PC-3 (cell line): ENCODE measurements at regions not wholly inside any gene's neighbourhood (a gene's known extent, or its start where the extent isn't known, plus 50 kb on each side); places are given as distances from the start of the nearest gene placed in this dataset.

ENCODE experiments used
- EZH2 ChIP-seq: fragments of 300-600 bp; sonication (generic); IDR thresholded peaks from one replicate; pipeline ENCODE4 v1.6.1; 2017; ENCODE audit warnings: antibody characterized with exemption, mild to moderate bottlenecking, low read length; ENCODE audit not compliant: unreplicated experiment
- EZH2phosphoT487 ChIP-seq: fragments of 300-600 bp; sonication (generic); IDR thresholded peaks from 2 replicates; pipeline ENCODE4 v1.6.1; 2018; ENCODE audit warnings: mild to moderate bottlenecking, antibody characterized with exemption, low read length, borderline replicate concordance
- TF ChIP-seq, protein P1 (sequence below): fragments of 300-600 bp; sonication (generic); conservative IDR thresholded peaks from 2 replicates; pipeline ENCODE4 v1.5.1; 2017; ENCODE audit warnings: antibody characterized with exemption, low read depth, mild to moderate bottlenecking, low read length

DNA sequence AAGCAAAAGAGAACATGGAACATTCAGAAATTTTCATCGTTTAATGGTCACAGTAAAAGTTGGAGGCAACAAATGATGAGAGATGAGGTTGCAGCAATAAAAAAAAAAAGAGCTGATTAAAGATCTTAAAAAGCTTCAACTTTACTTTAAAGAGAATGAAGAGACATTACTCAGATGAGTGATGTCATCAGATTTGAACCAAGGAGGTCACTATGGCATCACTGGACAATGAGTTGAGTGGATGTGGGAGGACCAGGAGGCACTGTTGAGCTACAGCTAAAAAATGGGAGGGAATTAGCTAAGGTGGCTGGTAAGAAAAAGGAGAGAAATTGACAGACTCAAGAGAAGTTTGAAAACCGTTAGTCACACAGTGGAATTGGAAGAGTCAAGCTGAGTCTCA is 138.4 kb downstream of the SST start:
- TF ChIP-seq, protein P1, sequence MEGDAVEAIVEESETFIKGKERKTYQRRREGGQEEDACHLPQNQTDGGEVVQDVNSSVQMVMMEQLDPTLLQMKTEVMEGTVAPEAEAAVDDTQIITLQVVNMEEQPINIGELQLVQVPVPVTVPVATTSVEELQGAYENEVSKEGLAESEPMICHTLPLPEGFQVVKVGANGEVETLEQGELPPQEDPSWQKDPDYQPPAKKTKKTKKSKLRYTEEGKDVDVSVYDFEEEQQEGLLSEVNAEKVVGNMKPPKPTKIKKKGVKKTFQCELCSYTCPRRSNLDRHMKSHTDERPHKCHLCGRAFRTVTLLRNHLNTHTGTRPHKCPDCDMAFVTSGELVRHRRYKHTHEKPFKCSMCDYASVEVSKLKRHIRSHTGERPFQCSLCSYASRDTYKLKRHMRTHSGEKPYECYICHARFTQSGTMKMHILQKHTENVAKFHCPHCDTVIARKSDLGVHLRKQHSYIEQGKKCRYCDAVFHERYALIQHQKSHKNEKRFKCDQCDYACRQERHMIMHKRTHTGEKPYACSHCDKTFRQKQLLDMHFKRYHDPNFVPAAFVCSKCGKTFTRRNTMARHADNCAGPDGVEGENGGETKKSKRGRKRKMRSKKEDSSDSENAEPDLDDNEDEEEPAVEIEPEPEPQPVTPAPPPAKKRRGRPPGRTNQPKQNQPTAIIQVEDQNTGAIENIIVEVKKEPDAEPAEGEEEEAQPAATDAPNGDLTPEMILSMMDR = no peak
- no peak for TF ChIP-seq EZH2phosphoT487
- no peak for TF ChIP-seq EZH2
